ENCODE measurements at regions not wholly inside any gene's neighbourhood (a gene's known extent, or its start where the extent isn't known, plus 50 kb on each side); places are given as distances from the start of the nearest gene placed in this dataset.

- Histone ChIP-seq H3K4me3 (no peak overlapping the region), H3K4me1 (no peaks in the 10 kb centered on the region), H3K36me3 (no peaks in the 10 kb centered on the region), H3K27me3 (no peaks in the 10 kb centered on the region), H3K27ac (no peak overlapping the region), H3K9me3 (no peaks in the 10 kb centered on the region)
- TF ChIP-seq, protein P1, sequence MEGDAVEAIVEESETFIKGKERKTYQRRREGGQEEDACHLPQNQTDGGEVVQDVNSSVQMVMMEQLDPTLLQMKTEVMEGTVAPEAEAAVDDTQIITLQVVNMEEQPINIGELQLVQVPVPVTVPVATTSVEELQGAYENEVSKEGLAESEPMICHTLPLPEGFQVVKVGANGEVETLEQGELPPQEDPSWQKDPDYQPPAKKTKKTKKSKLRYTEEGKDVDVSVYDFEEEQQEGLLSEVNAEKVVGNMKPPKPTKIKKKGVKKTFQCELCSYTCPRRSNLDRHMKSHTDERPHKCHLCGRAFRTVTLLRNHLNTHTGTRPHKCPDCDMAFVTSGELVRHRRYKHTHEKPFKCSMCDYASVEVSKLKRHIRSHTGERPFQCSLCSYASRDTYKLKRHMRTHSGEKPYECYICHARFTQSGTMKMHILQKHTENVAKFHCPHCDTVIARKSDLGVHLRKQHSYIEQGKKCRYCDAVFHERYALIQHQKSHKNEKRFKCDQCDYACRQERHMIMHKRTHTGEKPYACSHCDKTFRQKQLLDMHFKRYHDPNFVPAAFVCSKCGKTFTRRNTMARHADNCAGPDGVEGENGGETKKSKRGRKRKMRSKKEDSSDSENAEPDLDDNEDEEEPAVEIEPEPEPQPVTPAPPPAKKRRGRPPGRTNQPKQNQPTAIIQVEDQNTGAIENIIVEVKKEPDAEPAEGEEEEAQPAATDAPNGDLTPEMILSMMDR (IDR thresholded peaks at IDR 0.05), result no peak
- intact Hi-C loops (cut with DNase I), result no loop called here
- DNase-seq (no peak), ATAC-seq (no peak)
These were observed 219.8 kb downstream of the NEBL start for GRCh38 chr10:20677340-20677739.

GRCh38 chr10:20674926-20675325 lies 222.2 kb downstream of the NEBL start:
- intact Hi-C loops (cut with DNase I), result no loop called here
- Histone ChIP-seq H3K4me3 (no peak overlapping the region), H3K9me3 (no peaks in the 10 kb centered on the region), H3K27me3 (no peaks in the 10 kb centered on the region), H3K4me1 (no peaks in the 10 kb centered on the region), H3K36me3 (no peaks in the 10 kb centered on the region), H3K27ac (no peak overlapping the region)
- DNase-seq (no peak), ATAC-seq (no peak)
- TF ChIP-seq, protein P1 (IDR thresholded peaks at IDR 0.05), result no peak

DNA sequence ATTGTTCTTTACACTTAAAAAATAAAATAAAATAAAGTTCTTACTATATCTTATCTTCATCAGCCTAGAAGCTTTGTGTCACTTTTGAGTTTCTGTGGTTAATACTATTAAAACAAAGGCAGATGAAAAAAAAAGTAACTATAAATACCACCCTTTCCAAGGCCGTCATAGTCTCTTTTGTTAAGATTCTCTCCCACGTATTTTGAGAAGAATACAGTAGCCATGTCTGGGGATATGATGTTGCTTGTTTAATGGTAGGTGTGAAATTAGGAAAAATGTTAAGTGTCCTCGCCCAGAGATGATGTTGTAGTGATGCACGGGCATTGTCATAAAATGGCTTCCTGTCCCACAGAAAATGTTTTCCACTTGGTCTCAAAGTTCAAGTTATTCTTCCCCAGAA lies 223.9 kb downstream of the NEBL start:
- no peak overlapping the region for H3K27ac ChIP-seq
- ATAC-seq, result no peak

DNA sequence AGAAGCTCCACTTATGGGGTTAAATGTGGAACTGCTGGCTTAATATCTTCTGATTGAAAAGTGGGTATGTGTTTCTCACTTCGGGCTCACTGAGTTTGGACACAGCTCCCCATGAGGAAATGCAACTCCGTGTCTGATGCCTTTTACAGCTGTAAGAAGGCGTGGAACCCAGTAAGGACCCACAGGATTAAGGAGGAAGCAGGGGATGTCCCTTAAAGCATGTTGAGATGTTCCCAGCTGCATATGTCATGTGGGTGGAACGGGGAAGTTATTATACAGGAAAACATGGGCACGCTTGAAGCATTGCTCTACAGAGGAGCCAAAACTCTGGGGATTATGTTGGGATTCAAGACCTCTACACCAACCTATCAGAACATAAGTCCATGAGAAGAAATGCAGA lies 224.4 kb downstream of the NEBL start:
- H3K27me3 ChIP-seq, result no peaks in the 10 kb centered on the region
- no peaks in the 10 kb centered on the region for H3K36me3 ChIP-seq
- DNase-seq (no peak), ATAC-seq (no peak)
- H3K27ac ChIP-seq, result no peak overlapping the region
- TF ChIP-seq, protein P1 (IDR thresholded peaks at IDR 0.05), result no peak
- no peaks in the 10 kb centered on the region for H3K4me1 ChIP-seq
- no peak overlapping the region for H3K4me3 ChIP-seq
- intact Hi-C loops (cut with DNase I), result no loop called here
- no peaks in the 10 kb centered on the region for H3K9me3 ChIP-seq

More for the DNA sequence above, 223.9 kb downstream of the NEBL start:
- no peaks in the 10 kb centered on the region for H3K36me3 ChIP-seq
- TF ChIP-seq, protein P1 (IDR thresholded peaks at IDR 0.05), result no peak
- DNase-seq, result no peak
- no peak overlapping the region for H3K4me3 ChIP-seq
- H3K4me1 ChIP-seq, result no peaks in the 10 kb centered on the region
- no peaks in the 10 kb centered on the region for H3K27me3 ChIP-seq
- H3K9me3 ChIP-seq, result no peaks in the 10 kb centered on the region
- intact Hi-C loops (cut with DNase I), result no loop called here

GRCh38 chr10:20670579-20670978 lies 226.5 kb downstream of the NEBL start:
- Histone ChIP-seq H3K27ac (no peak overlapping the region), H3K4me3 (no peak overlapping the region), H3K9me3 (no peaks in the 10 kb centered on the region), H3K36me3 (no peaks in the 10 kb centered on the region), H3K27me3 (no peaks in the 10 kb centered on the region), H3K4me1 (no peaks in the 10 kb centered on the region)
- DNase-seq, result no peak
- intact Hi-C loops (cut with DNase I), result no loop called here
- TF ChIP-seq, protein P1 (IDR thresholded peaks at IDR 0.05), result no peak
- no peak for ATAC-seq

Measured in left lung (tissue), 4 donors.